GM19025 (cell line): ENCODE measurements at regions not wholly inside any gene's neighbourhood (a gene's known extent, or its start where the extent isn't known, plus 50 kb on each side); places are given as distances from the start of the nearest gene placed in this dataset.
"Not testable (repeated sequence)": the region's sequence is repeated elsewhere in the genome, so short reads cannot be mapped to it uniquely, and the experiment has no call there.

Source experiments
- ATAC-seq: cut with Tn5 transposase; IDR thresholded peaks from one replicate; pipeline ENCODE4 v1.9.1; 2021; ENCODE audit warnings: mild to moderate bottlenecking, low read depth, moderate library complexity; ENCODE audit not compliant: unreplicated experiment

DNA sequence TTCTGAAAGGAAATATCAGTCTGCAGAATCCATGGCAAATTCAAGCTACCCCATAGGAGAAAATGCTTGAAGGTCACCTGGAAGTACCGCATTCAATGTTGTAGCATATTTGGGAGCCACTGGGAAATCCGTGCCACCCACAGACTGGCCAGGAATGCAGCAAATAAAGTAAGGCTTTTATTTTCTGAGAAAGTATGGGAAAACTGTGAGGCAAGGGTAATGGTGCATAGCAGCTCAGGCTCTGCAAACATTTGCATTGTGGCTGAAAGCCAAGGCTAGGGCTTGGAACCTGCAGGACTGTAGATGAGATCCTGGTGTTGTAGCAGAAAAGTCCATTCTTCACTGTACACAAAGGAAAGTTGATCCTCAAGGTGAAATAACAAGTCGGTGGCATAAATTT, 450.9 kb upstream of the NR3C2 start:
- ATAC-seq = no peak

DNA sequence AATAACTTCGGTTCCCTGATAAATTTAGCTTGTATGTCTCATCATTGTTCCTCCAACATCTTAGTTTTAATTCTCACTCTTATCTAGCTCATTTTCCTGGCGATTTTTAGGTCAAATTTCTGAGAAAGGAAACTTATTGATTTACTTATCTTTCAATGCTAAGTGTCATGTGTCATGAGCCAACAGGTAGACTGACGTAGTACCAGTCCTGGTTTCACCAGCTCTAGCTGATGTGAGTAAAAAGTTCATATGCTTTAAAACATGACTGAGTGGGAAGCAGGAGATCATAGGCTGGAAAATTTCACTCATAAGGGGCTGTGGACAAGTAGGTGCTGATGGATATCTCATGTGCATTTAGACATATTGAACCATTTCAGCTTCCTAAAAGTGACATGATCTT, 441.7 kb upstream of the NR3C2 start:
- no peak for ATAC-seq

DNA sequence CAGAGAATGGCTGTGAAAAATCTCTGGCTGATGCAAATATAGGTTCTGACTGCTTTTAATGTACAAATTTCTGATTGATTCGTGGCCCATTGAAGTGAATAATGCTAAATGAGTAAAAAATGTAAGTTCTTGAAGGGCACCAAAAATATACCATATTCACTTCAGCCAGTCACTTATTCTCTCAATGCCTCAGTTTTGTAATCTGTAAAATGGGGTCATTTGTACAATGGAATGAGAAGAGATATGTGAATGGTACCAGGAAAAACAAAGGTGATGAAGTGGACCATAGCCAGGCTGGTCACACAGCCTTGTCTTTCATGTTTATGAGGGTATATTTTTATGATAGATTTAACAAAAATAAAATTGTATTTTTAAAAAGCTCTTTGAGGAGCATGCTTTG, 441.2 kb upstream of the NR3C2 start:
- ATAC-seq = no peak

DNA sequence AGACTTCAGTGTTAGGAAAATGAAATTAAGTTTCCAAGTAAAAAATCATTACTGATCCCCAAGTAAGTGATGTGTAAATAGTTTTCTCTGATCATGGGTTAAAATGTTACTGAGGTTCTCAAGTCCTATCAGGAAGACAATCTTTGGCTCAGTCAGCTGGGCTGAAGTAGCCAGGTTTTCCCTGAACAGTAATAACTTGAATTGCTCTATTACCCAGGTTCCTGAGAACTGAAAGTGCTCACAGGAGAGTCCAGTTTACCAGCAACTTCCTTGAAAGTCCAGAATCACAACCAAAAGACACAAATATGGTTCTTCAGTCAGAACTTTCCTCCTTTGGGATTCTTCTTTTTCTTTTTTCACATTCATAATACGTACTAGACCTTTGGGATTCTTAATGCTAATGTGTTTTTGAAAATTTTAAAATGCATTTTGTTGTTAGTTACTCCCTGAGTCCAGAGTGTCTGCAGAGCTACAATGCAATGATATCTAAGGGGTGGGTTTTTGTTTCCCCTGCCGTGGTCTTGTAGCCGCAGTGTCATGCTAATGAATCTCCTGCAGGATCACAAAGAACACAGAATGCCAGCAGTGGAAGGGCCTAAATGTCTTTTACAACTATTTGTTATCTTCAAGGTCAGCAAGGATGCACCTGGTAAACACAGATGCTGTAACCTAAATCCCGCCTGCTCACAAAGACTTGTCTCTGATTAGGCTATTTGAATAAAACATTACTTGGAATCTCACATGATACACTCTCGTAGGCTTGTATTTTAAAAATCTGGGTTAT, 439.8 kb upstream of the NR3C2 start:
- no peak for ATAC-seq

DNA sequence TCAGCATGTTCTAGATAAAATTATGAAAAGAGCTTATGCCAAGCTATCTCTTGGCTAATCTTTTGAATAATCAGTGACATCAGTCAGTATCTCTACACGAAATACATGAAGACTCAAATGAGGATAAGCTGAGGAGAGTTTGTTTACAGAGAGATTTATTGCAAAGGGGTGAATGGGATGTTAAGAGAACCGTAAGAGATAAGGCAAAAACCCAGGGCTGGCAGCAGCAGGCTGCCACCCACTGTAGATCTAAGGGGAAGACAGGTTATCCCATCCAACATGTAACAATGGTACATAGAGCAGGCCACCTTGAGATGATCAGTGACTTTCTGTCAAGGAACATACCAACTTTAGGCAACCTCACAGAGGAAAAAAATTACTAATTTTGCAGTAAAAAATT, 432.1 kb upstream of the NR3C2 start:
- ATAC-seq = no peak

DNA sequence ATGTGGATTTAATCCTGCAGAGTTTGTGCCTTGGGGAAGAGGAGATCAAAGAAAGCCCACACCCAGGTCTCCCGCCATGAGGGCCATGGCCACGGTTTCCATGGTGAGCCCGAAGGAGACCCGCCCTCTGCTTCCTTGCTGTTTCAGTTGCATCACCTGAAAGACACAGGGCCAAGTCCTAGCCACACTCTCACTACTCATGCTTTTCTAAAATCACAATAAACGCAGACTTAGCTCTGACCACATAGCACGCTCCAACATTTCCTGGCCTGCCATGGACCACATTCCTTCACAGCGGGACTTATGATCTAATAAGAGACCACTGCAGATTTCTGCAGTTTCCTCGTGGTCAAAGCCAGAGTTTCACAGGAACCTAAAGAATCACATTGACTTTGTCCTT, 426.0 kb upstream of the NR3C2 start:
- ATAC-seq = no peak

DNA sequence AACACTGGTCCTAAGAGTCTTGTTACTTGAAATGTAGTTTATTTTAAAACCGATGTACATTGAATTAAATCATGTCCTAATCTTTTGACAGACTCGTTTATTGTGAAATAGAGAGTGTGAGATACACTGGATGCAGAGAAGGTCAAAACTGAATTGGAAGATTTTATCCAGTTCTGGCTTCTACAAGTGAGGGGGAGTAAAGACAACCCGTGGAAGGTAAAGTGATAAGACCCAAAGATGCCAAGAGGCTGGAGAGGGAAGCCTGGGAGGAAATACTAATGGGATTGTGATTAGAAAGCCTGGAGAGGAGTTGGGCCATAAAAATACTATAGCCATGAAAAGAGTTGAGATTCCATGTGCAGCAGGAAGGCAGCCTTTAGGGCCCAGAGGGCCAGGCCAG, 424.5 kb upstream of the NR3C2 start:
- no peak for ATAC-seq

DNA sequence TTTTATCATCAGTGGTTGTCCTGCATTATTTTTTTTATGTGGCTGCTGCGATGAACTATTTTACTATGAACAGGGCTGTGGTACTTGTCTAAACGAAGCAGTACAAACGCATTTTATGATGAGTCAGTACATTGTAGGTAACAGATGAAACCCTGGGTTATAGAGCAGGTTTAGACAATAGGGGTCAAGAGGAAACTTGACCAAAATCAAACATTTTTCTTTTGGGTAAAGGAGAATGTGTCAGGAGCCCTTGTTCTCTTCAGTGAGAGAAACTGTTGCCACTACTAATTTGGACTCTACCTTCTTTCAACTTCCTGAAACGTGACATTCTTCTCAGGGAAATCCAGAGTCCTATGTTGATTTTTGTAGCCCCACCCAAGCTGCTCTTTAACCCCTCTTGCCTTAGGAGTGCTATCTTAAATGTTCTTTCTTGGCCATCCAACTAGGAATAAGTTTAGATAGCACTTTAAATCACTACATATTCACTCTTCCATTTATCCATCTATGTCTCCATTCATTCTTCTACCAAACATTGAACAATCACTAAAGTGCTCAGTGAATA, 415.8 kb upstream of the NR3C2 start:
- ATAC-seq = no peak

DNA sequence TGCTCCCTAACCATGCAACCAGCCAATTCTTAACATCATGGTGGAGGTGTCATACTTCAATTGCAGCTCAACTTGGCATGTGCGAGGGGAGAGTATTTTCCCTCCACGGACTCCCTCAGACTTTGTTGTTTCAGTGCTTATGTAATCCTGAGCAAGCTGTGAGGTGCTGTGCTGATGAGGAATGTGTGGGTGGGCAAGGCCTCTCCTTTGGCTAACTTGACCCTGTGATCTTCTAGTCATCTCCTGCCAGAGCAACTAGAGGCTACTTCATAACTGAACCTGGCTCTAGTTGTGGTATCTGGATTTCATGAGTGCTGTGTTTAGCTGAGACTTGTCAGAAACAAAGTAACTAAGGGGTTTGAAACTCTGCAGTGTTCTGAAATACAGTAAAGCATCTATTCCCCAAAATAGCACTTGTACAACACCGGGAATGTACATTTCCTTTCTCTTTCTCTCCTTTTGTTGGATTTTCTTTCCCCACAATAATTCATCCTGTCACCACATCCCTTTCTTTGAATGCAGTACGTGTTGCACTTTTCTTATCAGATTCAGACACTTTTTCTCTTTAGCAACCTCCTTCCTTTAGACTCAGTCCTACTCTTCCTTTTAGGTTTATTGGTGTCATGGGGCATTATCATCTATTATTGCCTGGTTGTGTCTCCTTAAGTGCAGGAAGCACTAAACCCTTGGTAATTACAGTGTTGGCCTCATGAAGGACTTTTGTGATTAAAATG, 415.2 kb upstream of the NR3C2 start:
- no peak for ATAC-seq

DNA sequence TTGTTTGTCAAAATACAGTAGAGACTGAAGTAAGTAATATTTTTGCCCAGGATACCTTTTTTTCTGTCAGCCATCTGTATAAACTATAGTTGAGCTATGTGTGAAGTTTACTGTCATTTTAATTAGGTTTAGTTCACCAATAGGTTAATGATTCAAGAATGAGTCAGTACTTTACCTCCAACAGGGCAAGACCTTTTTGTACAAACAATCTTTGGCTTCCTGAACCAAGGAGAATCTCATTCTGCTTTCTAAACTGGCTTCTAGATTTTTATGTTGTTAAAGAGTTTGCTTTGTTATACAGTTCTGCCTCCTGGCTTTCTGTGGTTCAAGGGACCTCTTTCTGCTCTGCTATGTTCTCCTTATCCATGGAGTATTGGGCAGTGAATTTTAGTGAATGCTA, 412.0 kb upstream of the NR3C2 start:
- no peak for ATAC-seq

DNA sequence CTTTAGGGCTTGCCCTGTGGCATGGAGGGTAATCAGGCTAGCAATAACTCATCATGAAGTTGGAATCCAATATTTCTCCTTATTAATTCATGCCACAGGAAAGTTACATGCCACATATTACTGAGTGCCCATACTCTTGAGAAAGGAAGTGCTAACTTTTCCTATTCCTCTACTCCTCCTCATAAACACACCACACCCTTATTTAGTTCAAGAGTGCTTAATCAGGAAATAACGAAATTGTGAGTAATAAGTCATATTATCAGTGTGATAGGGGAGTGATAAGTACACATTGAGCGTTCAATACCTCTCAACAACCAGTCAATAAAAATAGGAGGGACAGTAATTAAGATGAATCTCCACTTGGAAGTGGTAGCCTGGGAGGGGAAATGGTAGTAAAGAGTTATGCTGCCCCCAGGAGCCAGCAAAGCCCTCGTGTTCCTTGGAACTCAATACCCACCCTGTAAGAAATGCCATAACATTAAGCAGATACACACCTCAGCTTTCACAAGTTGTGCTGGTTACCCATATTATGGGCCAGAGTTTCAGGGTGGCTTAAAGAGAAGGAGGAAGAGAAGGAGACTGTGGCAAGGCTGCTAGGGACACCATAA, 410.0 kb upstream of the NR3C2 start:
- no peak for ATAC-seq

DNA sequence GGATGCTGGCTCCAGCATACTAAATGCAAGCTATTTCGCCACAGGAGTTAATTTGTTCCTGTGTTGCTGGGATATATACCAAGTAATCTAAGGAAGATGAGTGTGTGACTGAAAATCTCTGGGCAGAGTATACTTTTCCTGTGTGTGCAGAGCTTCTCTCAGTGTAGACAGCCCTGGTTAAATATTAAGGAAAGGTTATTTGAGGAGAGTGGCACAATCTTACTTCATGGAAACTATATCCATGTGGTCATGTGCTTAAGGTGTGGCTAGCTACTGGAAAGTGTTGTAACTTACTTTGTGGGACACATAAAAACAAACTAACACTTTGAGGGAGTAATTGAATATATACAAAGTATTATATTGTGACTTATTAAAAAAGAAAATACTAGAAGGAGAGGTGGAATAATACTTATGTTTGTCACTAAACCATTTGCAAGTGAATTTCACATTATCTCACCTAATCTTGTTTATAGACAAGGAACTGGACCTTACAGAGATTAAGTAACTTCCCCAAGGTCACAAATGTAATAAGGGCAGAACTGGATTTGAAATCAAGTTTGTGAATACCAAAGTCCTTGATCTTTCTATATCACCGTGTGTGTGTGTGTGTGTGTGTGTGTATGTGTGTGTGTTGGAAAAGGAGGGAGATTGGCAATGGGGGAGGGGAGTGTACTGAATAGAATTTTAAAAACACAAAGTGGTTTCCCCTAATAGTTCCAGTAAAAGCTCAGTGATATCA, 408.2 kb upstream of the NR3C2 start:
- no peak for ATAC-seq

DNA sequence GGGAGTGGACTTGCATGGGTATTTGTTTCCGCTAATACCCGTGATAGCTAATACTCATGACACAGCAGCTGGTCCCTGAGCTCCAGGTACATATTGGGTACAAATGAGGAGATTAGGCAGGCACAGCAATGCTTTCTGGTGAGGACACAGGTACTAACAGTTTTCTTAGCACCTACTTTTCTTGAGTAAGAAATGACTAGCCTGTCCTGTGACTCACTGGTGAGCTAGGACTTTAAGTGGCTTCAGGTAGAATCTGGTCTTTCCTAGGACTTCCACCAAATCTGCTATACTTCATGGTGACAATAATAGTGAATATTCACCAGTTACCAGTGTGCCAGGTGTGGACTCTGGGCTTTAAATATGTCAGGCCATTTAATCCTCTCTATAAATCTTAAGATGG, 407.4 kb upstream of the NR3C2 start:
- no peak for ATAC-seq

DNA sequence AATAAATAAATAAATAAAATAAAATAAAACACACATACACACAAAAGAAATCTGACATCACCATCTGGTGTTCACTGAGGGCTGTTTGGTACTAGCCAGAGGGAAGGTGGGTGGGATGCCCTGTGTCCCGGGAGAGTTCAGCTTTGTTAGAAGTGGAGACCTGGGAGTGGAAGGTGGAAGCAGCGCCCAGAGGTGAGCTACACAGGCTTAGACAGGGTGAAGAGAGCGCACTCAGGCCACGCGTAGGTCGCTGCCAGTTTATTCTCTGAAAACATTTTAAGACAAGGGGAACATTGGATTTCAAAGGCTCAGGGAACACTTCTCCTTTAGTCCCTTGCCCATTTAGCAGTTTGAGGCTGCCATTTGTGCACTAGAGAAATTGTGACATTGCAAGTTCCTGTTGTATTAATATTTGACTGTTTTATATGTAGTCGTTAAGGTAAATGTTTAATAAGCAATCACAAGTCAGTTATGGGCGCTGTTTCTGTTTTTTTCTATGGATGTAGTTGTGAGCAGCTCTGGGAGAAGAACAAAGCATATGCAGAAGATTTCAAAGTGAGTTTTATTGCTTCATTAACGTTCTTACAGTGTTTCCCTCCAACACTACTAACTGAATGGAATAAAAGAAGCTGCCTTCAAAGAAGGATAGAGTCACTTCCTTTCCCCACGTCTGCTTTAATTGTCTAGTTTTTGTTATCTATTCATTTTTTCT, 405.5 kb upstream of the NR3C2 start:
- ATAC-seq = no peak

DNA sequence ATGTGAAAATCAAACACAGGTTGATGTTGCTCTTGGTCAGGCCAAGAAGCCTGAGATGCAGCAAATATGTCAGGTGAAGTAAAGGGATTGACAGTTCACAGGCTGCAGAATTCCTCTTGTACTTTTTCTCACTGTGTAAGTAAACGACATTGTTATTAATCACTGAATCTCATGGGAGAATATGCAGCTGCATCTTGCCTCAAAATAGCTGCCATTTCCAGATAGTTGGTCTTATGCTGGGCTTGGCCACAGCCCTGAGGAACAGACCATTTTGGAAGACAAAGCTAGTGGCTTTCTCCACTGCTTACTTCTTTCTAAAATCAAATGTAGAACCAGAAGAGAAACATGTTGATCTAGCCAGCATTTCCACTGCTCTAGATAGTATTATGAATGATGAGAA, 403.4 kb upstream of the NR3C2 start:
- ATAC-seq = no peak

DNA sequence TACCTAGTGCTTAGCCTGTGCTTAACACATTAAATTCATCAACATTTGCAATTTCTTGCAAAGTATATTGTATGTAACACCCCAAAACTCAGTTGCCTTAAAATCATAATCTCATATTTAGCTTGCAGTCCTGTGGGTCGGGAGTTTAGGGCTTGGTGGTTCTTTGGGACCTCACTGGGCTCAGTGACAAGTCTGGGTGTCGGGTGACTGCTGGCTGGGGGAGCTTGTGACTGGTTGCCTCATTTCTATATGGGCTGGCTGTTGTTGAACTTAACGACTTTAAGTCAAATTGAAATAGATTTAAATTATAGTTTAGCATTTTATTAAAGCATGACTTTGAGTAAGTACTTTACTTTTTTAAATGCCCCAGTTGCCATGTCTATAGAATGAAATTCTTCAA, 401.4 kb upstream of the NR3C2 start:
- no peak for ATAC-seq

DNA sequence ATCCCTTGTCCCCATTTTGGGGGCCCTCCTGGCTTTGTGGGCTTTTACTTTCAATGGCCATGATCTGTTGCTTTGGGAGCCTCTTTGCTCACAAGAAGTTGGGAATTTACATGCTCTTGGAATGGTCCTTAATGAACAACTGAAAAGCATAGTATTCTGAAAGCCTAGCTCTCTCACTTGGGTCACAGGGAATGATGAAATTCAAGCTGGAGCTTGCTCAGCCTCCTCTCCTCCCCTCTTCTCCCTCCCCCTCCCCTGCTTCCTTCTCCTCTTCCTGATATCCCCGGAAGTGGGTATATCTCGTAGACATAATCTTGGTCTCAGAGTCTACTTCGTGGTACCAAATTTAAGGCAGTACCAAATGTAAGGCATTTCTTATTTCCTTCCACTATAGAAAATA, 400.6 kb upstream of the NR3C2 start:
- ATAC-seq = no peak

DNA sequence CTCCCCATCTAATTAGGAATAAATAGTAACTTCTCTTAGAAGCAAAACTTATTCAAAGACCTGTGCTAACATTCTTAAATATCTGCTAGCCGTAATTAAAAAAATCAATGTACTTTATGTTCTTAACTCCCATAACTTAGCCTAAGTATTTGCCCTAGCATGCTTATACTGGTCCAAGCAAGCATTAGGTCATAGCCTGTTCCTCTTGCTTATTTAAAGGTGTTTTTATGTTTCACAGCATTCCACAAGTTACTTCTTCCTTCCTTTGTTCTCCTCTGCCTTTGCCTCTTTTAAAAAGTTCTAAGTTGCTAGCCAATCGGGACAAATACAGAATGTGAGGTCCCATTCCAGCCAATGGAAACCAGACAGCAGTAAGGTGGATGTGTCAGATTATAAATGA, 395.4 kb upstream of the NR3C2 start:
- ATAC-seq = not testable (repeated sequence)

DNA sequence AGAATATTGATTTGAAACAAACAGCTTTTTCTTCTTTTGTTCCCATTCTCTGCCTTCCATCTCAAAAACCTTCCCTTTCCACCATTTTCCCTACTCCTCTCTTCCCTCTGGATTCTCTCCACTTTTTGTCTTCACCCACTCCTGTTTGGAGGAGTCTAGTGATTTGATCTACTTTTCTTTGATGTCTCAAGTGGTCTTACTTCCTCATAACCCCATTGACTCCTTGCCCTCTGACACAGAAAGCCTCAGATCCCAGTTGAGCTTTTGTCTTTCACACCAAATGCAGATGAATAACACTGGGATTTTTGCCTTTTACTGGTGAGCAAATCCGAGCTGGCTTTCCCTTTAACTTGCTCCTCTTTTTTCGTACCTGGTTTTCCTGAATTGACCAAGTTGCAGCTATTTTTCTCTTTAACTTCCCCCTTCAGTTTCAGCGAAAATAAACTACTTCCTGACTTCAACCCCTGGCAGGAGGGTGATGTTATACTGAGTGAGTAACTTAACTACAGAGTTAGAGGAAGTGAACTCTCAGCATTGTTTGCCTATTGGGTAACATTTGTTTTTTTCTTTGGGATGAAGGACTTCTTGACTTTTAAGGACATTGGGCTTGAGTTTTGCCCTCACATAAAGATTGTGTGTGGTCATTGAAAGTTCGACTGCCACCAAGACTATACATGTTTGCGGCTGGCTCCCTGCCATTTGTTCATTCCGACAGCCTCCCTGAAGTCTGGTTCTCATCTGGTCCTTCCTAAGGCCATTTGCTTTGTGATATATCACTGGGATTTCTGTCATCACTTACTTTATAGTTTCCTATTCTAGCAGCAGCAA, 392.8 kb upstream of the NR3C2 start:
- no peak for ATAC-seq
